Activated naive CD4-positive, alpha-beta T cell treated with anti-CD3 and anti-CD28 coated beads, Interleukin-2, amount 50 U/mL, for 16 hours (primary cell): ENCODE measurements at regions not wholly inside any gene's neighbourhood (a gene's known extent, or its start where the extent isn't known, plus 50 kb on each side); places are given as distances from the start of the nearest gene placed in this dataset.

Experiments used
- DNase-seq: peaks from one replicate; pipeline ENCODE4 v3.0.0-alpha.2; 2020

- no peak for DNase-seq
Measured at GRCh38 chr1:201711811-201712210, 117.1 kb upstream of the IPO9 start.

GRCh38 chr1:201712387-201713085 lies 116.4 kb upstream of the IPO9 start:
- DNase-seq, result no peak

GRCh38 chr1:201713086-201713810 lies 115.7 kb upstream of the IPO9 start:
- DNase-seq, result no peak

GRCh38 chr1:201714542-201715329 lies 114.2 kb upstream of the IPO9 start:
- no peak for DNase-seq

GRCh38 chr1:201715351-201715750 lies 113.6 kb upstream of the IPO9 start:
- no peak for DNase-seq

GRCh38 chr1:201715801-201716741 lies 112.9 kb upstream of the IPO9 start:
- no peak for DNase-seq

GRCh38 chr1:201716742-201717135 lies 112.2 kb upstream of the IPO9 start:
- DNase-seq, result no peak

- no peak for DNase-seq
Measured at GRCh38 chr1:201717286-201717685, 111.7 kb upstream of the IPO9 start.

- DNase-seq, result no peak
Measured at GRCh38 chr1:201718346-201719202, 110.4 kb upstream of the IPO9 start.

- no peak for DNase-seq
Measured at GRCh38 chr1:201719812-201720521, 109.0 kb upstream of the IPO9 start.

GRCh38 chr1:201720522-201720844 lies 108.5 kb upstream of the IPO9 start:
- DNase-seq, result no peak

- no peak for DNase-seq
Measured at GRCh38 chr1:201721082-201722049, 107.6 kb upstream of the IPO9 start.

GRCh38 chr1:201724039-201724765 lies 104.8 kb upstream of the IPO9 start:
- DNase-seq, result no peak

GRCh38 chr1:201724766-201725118 lies 104.2 kb upstream of the IPO9 start:
- no peak for DNase-seq

- DNase-seq, result no peak
Measured at GRCh38 chr1:201726700-201727099, 102.3 kb upstream of the IPO9 start.

- no peak for DNase-seq
Measured at GRCh38 chr1:201728731-201729130, 100.2 kb upstream of the IPO9 start.

- no peak for DNase-seq
Measured at GRCh38 chr1:201729973-201730608, 98.9 kb upstream of the IPO9 start.

- no peak for DNase-seq
Measured at GRCh38 chr1:201730611-201731010, 98.3 kb upstream of the IPO9 start.

GRCh38 chr1:201731142-201731541 lies 97.8 kb upstream of the IPO9 start:
- no peak for DNase-seq
